Endothelial cell of umbilical vein (primary cell): ENCODE measurements at regions not wholly inside any gene's neighbourhood (a gene's known extent, or its start where the extent isn't known, plus 50 kb on each side); places are given as distances from the start of the nearest gene placed in this dataset.

Experiments used
- BruUV-seq: library from RNA; stranded (reverse); fragments of 400-500 nt; replicated peaks from 2 replicates; lab custom pipeline; 2021; lab: Mats Ljungman, UMichigan
- CTCF ChIA-PET: fragments of 300-600, 350-600 bp; sonication (Branson Sonifier 250); formaldehyde crosslinking; loops from one replicate; lab custom pipeline; 2021; ENCODE audit warnings: antibody characterized with exemption, inconsistent platforms; lab: Charles Lee
- POLR2A ChIA-PET: fragments of 300-600, 350-600 bp; sonication (Branson Sonifier 250); formaldehyde crosslinking; loops from one replicate; lab custom pipeline; 2021; ENCODE audit warnings: antibody characterized with exemption, inconsistent platforms; lab: Charles Lee
- DNase-seq: peaks from one replicate; pipeline ENCODE4 v3.0.0-alpha.2; 2011; ENCODE audit warnings: low read depth, low spot score
- FAIRE-seq: peaks from 2 replicates; lab custom pipeline; 2011; peaks lifted over from hg19 to GRCh38; lab: Jason Lieb, UNC
- H2AFZ ChIP-seq: 2 replicates; pipeline ENCODE4 v1.6.0; 2012; ENCODE audit warnings: low read depth, low read length, control low read depth, inconsistent platforms
- H3K27ac ChIP-seq: 2 replicates; pipeline ENCODE4 v1.5.1; 2011; ENCODE audit warnings: low read depth, mild to moderate bottlenecking, control low read depth, low read length, moderate library complexity; ENCODE audit not compliant: insufficient read depth
- H3K27me3 ChIP-seq, 2 experiments: 2 replicates each; pipeline versions ENCODE4 v1.6.0 to v1.6.1; 2011; ENCODE audit warnings: low read length in 2 of 2, mixed read lengths in 1 of 2; ENCODE audit not compliant: control insufficient read depth in 2 of 2, insufficient read depth in 2 of 2
- H3K36me3 ChIP-seq, 2 experiments: 2 replicates in 1 of 2; 3 replicates in 1 of 2; pipeline ENCODE4 v1.5.1; 2011; ENCODE audit warnings: low read length in 2 of 2, mild to moderate bottlenecking in 1 of 2, moderate library complexity in 1 of 2; ENCODE audit not compliant: control insufficient read depth in 2 of 2, insufficient read depth in 2 of 2; ENCODE audit errors: extremely low read depth in 1 of 2
- H3K4me1 ChIP-seq: 3 replicates; pipeline ENCODE4 v1.5.1; 2011; ENCODE audit warnings: mild to moderate bottlenecking, low read length; ENCODE audit not compliant: control insufficient read depth, insufficient read depth; ENCODE audit errors: extremely low read depth
- H3K4me2 ChIP-seq: 2 replicates; pipeline ENCODE4 v1.6.1; 2011; ENCODE audit warnings: low read length, control low read depth, mixed read lengths; ENCODE audit not compliant: insufficient read depth
- H3K4me3 ChIP-seq, 3 experiments: fragments of 200-600 bp in 1 of 3; sonication (generic), shearing (Covaris generic) in 1 of 3; replicated peaks in 1 of 3; 2 replicates each; pipeline ENCODE4 v1.5.1; 2011 to 2016; ENCODE audit warnings: control low read depth in 3 of 3, low read length in 3 of 3, mild to moderate bottlenecking in 2 of 3, inconsistent platforms in 1 of 3, low read depth in 1 of 3, moderate library complexity in 1 of 3; ENCODE audit not compliant: insufficient read depth in 1 of 3
- H3K79me2 ChIP-seq: 2 replicates; pipeline ENCODE4 v1.6.0; 2012; ENCODE audit warnings: low read length, inconsistent platforms; ENCODE audit not compliant: control insufficient read depth, insufficient read depth
- H3K9ac ChIP-seq: replicated peaks from 2 replicates; pipeline ENCODE3; 2011; ENCODE audit warnings: low read length, control low read depth; ENCODE audit not compliant: insufficient read depth; ENCODE audit errors: extremely low read depth
- H3K9me1 ChIP-seq: replicated peaks from 3 replicates; pipeline ENCODE4 v1.6.0; 2011; ENCODE audit warnings: mild to moderate bottlenecking, low read length; ENCODE audit not compliant: control insufficient read depth, insufficient read depth; ENCODE audit errors: extremely low read depth
- H3K9me3 ChIP-seq: replicated peaks from 2 replicates; pipeline ENCODE4 v1.5.1; 2012; ENCODE audit warnings: low read length, inconsistent platforms; ENCODE audit not compliant: control insufficient read depth, insufficient read depth
- H4K20me1 ChIP-seq: replicated peaks from 2 replicates; pipeline ENCODE3; 2011; ENCODE audit warnings: mild to moderate bottlenecking, low read length; ENCODE audit not compliant: control insufficient read depth, insufficient read depth; ENCODE audit errors: extremely low read depth
- EZH2 ChIP-seq: IDR thresholded peaks from 2 replicates; pipeline ENCODE4 v1.6.1; 2012; ENCODE audit warnings: borderline replicate concordance, low read depth, mild to moderate bottlenecking, moderate library complexity, low read length, inconsistent platforms; ENCODE audit not compliant: severe bottlenecking
- GATA2 ChIP-seq: IDR thresholded peaks from 2 replicates; pipeline ENCODE4 v1.7.0; 2011; ENCODE audit warnings: low read depth, mild to moderate bottlenecking, moderate library complexity, mixed read lengths, low read length; ENCODE audit not compliant: insufficient read length, insufficient read depth
- MYC ChIP-seq: IDR thresholded peaks from one replicate; pipeline ENCODE4 v1.6.1; 2011; ENCODE audit warnings: mild to moderate bottlenecking, low read depth, low read length
- POLR2A ChIP-seq: IDR thresholded peaks from 2 replicates; pipeline ENCODE4 v1.6.1; 2012; ENCODE audit warnings: low read depth, mild to moderate bottlenecking, control low read depth, low read length
- dilution Hi-C: fragments of 300-500 bp; cut with MboI; formaldehyde crosslinking; loops from one replicate; pipeline ENCODE4 v1.15.0; 2019; ENCODE audit warnings: low sequenced_read_pairs; ENCODE audit not compliant: extremely low pct_ligation_motif_present
- intact Hi-C: fragments of 100-400 bp; cut with micrococcal nuclease; formaldehyde crosslinking; loops from one replicate; pipeline ENCODE4 v1.10.0; 2022
- TF ChIP-seq, protein P1 (sequence below), 2 donors: IDR thresholded peaks; 1 replicate in 1 of 2; 2 replicates in 1 of 2; pipeline ENCODE4 v1.5.1; 2011; ENCODE audit warnings: low read length in 2 of 2, mild to moderate bottlenecking in 2 of 2, moderate library complexity in 2 of 2, control low read depth in 1 of 2, inconsistent platforms in 1 of 2, low read depth in 1 of 2; ENCODE audit not compliant: insufficient read depth in 1 of 2; ENCODE audit errors: extremely low read depth in 1 of 2
- TF ChIP-seq, protein P2 (sequence below): IDR thresholded peaks from 2 replicates; pipeline ENCODE4 v1.6.1; 2011; ENCODE audit not compliant: insufficient read depth, insufficient read length

DNA sequence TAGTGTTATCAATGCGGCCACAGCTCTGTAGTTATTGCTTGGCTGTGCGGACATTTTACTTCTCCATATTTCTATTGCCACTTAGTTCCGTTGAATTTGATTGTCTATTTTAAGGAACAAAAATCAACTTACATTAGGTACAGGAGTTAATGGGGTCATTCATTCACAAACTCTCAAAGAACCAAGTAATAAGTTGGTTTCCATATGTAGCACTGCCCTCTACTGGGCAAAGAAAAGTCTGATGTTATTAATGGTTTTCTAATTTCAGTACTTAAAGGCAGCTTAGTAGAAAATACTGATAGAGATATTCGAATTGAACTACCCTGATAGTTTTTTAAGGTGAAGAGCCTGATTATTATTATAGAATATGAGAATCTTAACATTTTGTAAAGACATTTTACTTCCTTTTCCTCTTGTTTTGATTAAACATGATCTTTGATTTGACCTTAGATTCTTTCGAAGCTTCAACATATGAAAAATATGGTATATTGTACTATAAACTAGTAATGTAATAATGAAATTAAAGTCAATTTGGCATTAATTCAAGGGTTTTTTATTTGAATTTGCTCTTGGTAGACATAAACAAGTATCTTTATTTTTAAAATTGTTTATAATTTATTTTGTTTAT, 119.5 kb upstream of the CTNND2 start:
- intact Hi-C loops: loop anchor here (2.0 kb wide), 1 partner anchor 1161 kb away; no protein-coding TSS in a partner anchor
- no peak overlapping the region for H2AFZ ChIP-seq
- CTCF ChIA-PET: interaction anchor here (0.6 to 2.8 kb wide), 15 partner anchors 11 to 1933 kb away, joined by 3 to 22 read pairs (median 4); no protein-coding TSS in a partner anchor
- H3K4me3 ChIP-seq: no peak overlapping the region
- no TSS peak for BruUV-seq
- no peaks in the 10 kb centered on the region for H3K9me1 ChIP-seq
- H3K27me3 ChIP-seq: no peaks in the 10 kb centered on the region
- H4K20me1 ChIP-seq: no peaks in the 10 kb centered on the region
- dilution Hi-C loops: no loop called here
- no peak overlapping the region for H3K27ac ChIP-seq
- TF ChIP-seq, protein P1, sequence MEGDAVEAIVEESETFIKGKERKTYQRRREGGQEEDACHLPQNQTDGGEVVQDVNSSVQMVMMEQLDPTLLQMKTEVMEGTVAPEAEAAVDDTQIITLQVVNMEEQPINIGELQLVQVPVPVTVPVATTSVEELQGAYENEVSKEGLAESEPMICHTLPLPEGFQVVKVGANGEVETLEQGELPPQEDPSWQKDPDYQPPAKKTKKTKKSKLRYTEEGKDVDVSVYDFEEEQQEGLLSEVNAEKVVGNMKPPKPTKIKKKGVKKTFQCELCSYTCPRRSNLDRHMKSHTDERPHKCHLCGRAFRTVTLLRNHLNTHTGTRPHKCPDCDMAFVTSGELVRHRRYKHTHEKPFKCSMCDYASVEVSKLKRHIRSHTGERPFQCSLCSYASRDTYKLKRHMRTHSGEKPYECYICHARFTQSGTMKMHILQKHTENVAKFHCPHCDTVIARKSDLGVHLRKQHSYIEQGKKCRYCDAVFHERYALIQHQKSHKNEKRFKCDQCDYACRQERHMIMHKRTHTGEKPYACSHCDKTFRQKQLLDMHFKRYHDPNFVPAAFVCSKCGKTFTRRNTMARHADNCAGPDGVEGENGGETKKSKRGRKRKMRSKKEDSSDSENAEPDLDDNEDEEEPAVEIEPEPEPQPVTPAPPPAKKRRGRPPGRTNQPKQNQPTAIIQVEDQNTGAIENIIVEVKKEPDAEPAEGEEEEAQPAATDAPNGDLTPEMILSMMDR (IDR thresholded peaks at IDR 0.05; ENCODE audit: extremely low read depth in 1 of 2, insufficient read depth in 1 of 2, low read depth in 1 of 2, low read length in 2 of 2): peak; percentile 25 to 28
- no peak for TF ChIP-seq EZH2
- DNase-seq: peak; percentile 34
- H3K36me3 ChIP-seq: no peaks in the 10 kb centered on the region
- no peaks in the 10 kb centered on the region for H3K9me3 ChIP-seq
- no peak overlapping the region for H3K4me2 ChIP-seq
- POLR2A ChIA-PET: no interaction called here
- no peaks in the 10 kb centered on the region for H3K79me2 ChIP-seq
- peak; percentile 24 for FAIRE-seq
- no peaks in the 10 kb centered on the region for H3K4me1 ChIP-seq
- H3K9ac ChIP-seq: no peak overlapping the region

DNA sequence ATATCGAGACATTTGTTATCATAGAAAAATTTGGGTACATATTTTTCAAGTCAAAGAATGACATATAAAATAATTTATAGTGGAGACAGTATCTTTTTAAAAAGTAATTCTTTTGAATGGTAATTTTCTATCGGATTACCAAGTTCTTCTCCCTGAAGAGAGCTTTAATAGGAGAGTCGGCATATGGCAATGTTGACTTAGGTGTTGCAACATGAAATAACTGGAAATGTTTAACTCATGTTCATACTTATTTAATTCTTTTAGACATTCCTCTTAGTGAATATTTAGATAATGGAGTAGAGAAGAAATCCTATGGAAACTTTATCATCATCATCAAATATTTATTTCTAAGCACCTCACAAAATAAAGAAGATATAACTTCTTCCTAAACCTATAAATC, 118.2 kb upstream of the CTNND2 start:
- dilution Hi-C loops (no loop called here), intact Hi-C loops (loop anchor here (2.0 kb wide), 1 partner anchor 1160 kb away; no protein-coding TSS in a partner anchor)
- ChIA-PET CTCF (interaction anchor here (1.5 to 2.8 kb wide), 4 partner anchors 23 to 1935 kb away, joined by 4 to 22 read pairs (median 10); no protein-coding TSS in a partner anchor), POLR2A (no interaction called here)
- Histone ChIP-seq H3K4me2 (no peak overlapping the region), H3K9me1 (no peaks in the 10 kb centered on the region), H3K4me3 (no peak overlapping the region), H4K20me1 (no peaks in the 10 kb centered on the region), H3K79me2 (no peaks in the 10 kb centered on the region), H3K27ac (no peak overlapping the region), H3K36me3 (no peaks in the 10 kb centered on the region), H3K4me1 (no peaks in the 10 kb centered on the region), H3K9me3 (no peaks in the 10 kb centered on the region), H3K9ac (no peak overlapping the region), H2AFZ (no peak overlapping the region), H3K27me3 (no peaks in the 10 kb centered on the region)
- DNase-seq: no peak
- no peak for TF ChIP-seq GATA2
- TF ChIP-seq, protein P2, sequence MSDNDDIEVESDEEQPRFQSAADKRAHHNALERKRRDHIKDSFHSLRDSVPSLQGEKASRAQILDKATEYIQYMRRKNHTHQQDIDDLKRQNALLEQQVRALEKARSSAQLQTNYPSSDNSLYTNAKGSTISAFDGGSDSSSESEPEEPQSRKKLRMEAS: no peak
- no peak for TF ChIP-seq MYC
- TF ChIP-seq POLR2A: no peak
- no TSS peak for BruUV-seq
- FAIRE-seq: no peak
